PFSK-1 (cell line): ENCODE measurements at regions not wholly inside any gene's neighbourhood (a gene's known extent, or its start where the extent isn't known, plus 50 kb on each side); places are given as distances from the start of the nearest gene placed in this dataset.

Experiments used
- FOXP2 ChIP-seq: optimal IDR thresholded peaks from 2 replicates; pipeline ENCODE3; 2011; ENCODE audit warnings: borderline replicate concordance, control low read depth, inconsistent platforms; ENCODE audit not compliant: insufficient read depth; ENCODE audit errors: extremely low read length, extremely low read depth
- POLR2AphosphoS5 ChIP-seq: IDR thresholded peaks from 2 replicates; pipeline ENCODE4 v1.6.1; 2012; ENCODE audit warnings: low read depth, mild to moderate bottlenecking, control low read depth, low read length, moderate library complexity
- SIN3A ChIP-seq: IDR thresholded peaks from 2 replicates; pipeline ENCODE4 v1.6.1; 2012; ENCODE audit warnings: mild to moderate bottlenecking, low read length, moderate library complexity, borderline replicate concordance; ENCODE audit not compliant: insufficient read depth
- TAF1 ChIP-seq: IDR thresholded peaks from 2 replicates; pipeline ENCODE4 v1.6.1; 2012; ENCODE audit warnings: low read length, control low read depth, borderline replicate concordance; ENCODE audit not compliant: insufficient read depth
- TF ChIP-seq, protein P1 (sequence below), 2 experiments: IDR thresholded peaks; 2 replicates each; pipeline versions ENCODE4 v1.6.1 to v1.8.0; 2011 to 2012; ENCODE audit warnings: low read depth in 2 of 2, low read length in 2 of 2, control low read depth in 1 of 2, inconsistent platforms in 1 of 2, mild to moderate bottlenecking in 1 of 2, moderate library complexity in 1 of 2; ENCODE audit not compliant: insufficient read depth in 1 of 2

DNA sequence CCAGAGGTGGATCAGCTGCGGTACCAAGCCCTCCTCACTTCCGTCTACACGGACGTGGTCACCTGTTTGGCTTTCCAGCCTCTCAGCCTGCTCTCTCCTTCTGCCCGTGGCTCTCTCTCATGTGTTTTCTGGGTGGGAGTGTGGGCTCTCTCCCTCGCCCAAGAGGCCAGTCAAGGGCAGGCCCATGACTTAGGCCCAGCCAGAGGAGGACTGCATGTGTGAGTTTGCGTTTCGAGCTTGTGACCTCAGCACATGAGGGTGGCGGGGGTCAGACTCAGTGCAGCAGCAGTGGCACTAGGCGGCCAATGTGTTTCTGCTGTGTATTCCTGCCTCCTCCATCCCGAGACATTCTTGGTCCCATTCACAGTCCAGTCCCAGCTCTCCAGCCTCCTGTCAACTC, 82.5 kb upstream of the SMIM23 start:
- TF ChIP-seq FOXP2 (no peak), SIN3A (no peak), POLR2AphosphoS5 (no peak), TAF1 (no peak)
- TF ChIP-seq, protein P1, sequence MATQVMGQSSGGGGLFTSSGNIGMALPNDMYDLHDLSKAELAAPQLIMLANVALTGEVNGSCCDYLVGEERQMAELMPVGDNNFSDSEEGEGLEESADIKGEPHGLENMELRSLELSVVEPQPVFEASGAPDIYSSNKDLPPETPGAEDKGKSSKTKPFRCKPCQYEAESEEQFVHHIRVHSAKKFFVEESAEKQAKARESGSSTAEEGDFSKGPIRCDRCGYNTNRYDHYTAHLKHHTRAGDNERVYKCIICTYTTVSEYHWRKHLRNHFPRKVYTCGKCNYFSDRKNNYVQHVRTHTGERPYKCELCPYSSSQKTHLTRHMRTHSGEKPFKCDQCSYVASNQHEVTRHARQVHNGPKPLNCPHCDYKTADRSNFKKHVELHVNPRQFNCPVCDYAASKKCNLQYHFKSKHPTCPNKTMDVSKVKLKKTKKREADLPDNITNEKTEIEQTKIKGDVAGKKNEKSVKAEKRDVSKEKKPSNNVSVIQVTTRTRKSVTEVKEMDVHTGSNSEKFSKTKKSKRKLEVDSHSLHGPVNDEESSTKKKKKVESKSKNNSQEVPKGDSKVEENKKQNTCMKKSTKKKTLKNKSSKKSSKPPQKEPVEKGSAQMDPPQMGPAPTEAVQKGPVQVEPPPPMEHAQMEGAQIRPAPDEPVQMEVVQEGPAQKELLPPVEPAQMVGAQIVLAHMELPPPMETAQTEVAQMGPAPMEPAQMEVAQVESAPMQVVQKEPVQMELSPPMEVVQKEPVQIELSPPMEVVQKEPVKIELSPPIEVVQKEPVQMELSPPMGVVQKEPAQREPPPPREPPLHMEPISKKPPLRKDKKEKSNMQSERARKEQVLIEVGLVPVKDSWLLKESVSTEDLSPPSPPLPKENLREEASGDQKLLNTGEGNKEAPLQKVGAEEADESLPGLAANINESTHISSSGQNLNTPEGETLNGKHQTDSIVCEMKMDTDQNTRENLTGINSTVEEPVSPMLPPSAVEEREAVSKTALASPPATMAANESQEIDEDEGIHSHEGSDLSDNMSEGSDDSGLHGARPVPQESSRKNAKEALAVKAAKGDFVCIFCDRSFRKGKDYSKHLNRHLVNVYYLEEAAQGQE (IDR thresholded peaks at IDR 0.05; ENCODE audit: insufficient read depth in 1 of 2, low read depth in 2 of 2, low read length in 2 of 2), result no peak

DNA sequence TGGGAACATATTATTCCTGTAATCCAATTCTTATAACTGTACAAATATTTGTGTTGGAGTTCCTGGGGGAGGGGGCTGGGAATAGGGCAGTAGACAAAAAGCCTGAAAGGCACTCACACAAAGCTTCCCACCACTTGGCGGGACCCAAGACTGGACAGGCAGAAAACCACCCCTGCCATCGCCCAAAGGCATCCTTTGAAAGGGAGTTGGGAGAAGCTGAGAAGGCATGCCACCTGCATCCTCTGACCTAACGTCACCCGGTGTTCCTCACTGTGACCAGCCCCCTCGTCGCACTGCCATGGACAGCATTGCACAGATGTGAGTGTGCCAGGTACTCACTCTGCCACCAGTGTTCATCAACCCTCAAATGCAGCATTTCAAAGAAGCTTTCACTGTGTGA, 80.6 kb upstream of the SMIM23 start:
- TF ChIP-seq POLR2AphosphoS5 (no peak), TAF1 (no peak), SIN3A (no peak), FOXP2 (no peak)
- TF ChIP-seq, protein P1 (IDR thresholded peaks at IDR 0.05; ENCODE audit: insufficient read depth in 1 of 2, low read depth in 2 of 2, low read length in 2 of 2), result no peak

DNA sequence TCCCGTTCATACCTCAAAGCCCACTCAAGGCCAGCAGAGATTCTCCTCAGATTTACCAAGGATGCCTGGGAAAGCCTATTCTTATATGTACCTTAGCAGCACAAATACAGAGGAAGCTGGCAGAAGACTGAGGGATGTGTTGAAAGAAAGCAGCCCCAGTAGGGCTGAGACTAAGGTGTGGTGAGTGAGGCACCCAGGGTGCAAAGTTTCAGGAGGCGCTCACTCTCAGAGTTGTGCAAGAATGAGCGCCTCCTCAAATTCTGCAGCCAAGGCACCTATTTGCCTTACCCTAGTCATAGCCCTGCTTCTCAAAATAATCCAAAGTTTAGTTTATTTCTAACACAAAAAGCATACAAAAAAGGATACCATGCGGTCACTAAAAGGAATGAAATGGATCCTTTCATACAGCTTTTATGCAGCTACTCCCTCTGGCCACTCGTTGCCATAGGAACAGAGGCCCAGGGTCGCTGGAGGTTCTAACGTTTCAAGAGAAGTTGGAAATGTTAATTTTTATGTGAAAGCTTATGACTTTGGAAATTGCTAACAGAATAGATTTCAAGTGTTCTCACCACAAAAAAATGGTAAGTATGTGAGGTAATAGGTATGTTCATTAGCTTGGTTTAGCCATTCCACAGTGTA, 79.7 kb upstream of the SMIM23 start:
- TF ChIP-seq, protein P1 (IDR thresholded peaks at IDR 0.05; ENCODE audit: insufficient read depth in 1 of 2, low read depth in 2 of 2, low read length in 2 of 2), result no peak
- no peak for TF ChIP-seq SIN3A
- no peak for TF ChIP-seq TAF1
- TF ChIP-seq POLR2AphosphoS5, result no peak
- TF ChIP-seq FOXP2, result no peak

DNA sequence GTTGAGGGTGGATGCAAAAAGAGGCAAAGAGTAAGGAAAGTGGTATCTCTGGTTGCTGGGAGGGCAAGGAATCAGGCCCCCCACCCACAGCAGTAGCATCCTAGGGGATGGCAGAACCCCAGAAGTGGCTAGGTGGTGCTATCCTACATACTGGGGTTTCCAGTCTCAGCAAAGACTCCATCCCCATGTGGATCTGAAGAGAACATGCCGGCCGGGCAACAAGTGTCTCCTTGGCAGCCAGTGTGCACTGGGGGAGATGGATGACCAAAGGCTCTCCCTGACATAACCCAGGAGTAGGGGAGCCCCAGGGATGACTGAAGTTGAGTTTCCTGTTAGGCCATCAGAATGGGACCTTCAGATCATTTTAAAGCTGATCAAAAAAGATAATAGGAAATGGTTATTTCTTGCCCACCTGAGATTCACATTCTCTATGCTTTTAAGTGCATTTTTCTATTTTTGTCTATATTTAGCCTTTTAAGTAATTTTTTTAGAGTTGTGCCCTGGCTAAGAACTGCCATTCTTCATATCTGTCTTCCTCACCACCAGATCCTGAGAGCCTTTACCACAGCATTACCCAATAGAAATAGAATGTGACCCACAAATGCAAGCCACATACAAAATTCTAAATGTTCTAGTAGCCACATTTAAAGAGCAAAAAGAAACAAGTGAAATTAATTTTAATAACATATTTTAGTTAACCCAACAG, 78.7 kb upstream of the SMIM23 start:
- TF ChIP-seq FOXP2 (no peak), TAF1 (no peak), POLR2AphosphoS5 (no peak), SIN3A (no peak)
- TF ChIP-seq, protein P1 (IDR thresholded peaks at IDR 0.05; ENCODE audit: insufficient read depth in 1 of 2, low read depth in 2 of 2, low read length in 2 of 2), result no peak

DNA sequence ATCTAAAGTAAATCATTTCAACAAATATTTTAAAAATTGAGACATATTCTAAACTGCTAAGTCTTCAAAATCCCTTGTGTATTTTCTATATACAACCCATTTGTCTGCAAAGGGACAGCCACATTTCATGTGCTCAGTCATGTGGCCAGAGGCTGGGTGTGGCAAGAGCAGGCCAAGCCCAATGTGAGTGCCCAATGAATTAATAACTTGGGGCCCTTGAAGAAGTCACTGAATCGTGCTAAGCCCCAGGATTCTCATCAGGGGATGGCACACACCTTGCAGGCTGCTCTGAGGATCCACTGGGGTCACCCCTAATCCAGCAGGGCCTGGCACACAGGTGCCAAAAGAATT, 78.2 kb upstream of the SMIM23 start:
- TF ChIP-seq TAF1 (no peak), SIN3A (no peak), FOXP2 (no peak), POLR2AphosphoS5 (no peak)
- TF ChIP-seq, protein P1 (IDR thresholded peaks at IDR 0.05; ENCODE audit: insufficient read depth in 1 of 2, low read depth in 2 of 2, low read length in 2 of 2), result no peak
